Activated B cell treated with CpG ODN at 0.5 μM for 24 hours (primary cell): ENCODE measurements at regions not wholly inside any gene's neighbourhood (a gene's known extent, or its start where the extent isn't known, plus 50 kb on each side); places are given as distances from the start of the nearest gene placed in this dataset.

Experiments
- ATAC-seq: fragments of 200-7000 bp; cut with Tn5 transposase; one replicate; pipeline ENCODE4 v1.10.0; 2021; ENCODE audit warnings: low read depth, mild to moderate bottlenecking, moderate library complexity
- CTCF ChIA-PET: fragments of 350-600 bp; sonication (Branson Sonifier 250); formaldehyde crosslinking; loops from one replicate; lab custom pipeline; 2021; ENCODE audit warnings: antibody characterized with exemption; lab: Charles Lee
- POLR2A ChIA-PET: fragments of 350-600 bp; sonication (Branson Sonifier 250); formaldehyde crosslinking; loops from one replicate; lab custom pipeline; 2021; ENCODE audit warnings: antibody characterized with exemption; lab: Charles Lee
- DNase-seq: peaks from one replicate; pipeline ENCODE4 v3.0.0; 2022
- H3K27ac Mint-ChIP-seq: one replicate; pipeline ENCODE4 v1.8.0; 2020; ENCODE audit warnings: mixed read lengths
- H3K27me3 Mint-ChIP-seq: one replicate; pipeline ENCODE4 v1.8.0; 2021; ENCODE audit warnings: mixed read lengths
- H3K36me3 Mint-ChIP-seq: one replicate; pipeline ENCODE4 v1.8.0; 2021; ENCODE audit warnings: low read depth, mixed read lengths
- H3K4me1 Mint-ChIP-seq: one replicate; pipeline ENCODE4 v1.8.0; 2021; ENCODE audit warnings: mixed read lengths
- H3K4me3 Mint-ChIP-seq: one replicate; pipeline ENCODE4 v1.8.0; 2020; ENCODE audit warnings: mild to moderate bottlenecking, mixed read lengths
- H3K9me3 Mint-ChIP-seq: one replicate; pipeline ENCODE4 v1.8.0; 2020; ENCODE audit warnings: mixed read lengths
- intact Hi-C: fragments of 100-400 bp; cut with micrococcal nuclease; formaldehyde crosslinking; loops from one replicate; pipeline ENCODE4 v1.15.1; 2024
- TF ChIP-seq, protein P1 (sequence below): fragments of 200-600 bp; IDR thresholded peaks from one replicate; pipeline ENCODE4 v1.8.0; 2022; ENCODE audit warnings: antibody characterized with exemption, mild to moderate bottlenecking

DNA sequence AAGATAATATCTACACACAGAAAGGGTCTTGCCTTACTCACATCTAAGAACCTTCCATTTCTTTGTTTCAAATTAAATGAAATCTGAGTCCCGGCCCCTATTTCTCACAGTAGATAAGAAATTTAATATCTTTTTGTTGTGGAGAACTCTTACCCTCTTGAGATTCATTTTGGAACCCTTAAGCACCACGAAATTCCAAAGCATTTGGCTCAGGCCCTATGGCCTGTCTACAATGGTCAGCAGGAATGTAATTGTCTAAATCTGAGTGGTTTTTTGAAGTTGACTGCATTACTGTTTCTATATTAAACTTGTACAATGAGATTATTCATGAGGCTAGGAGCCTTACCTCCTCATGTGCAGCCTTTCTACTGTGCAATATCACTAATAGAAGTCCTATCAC is 723.3 kb downstream of the TSN start:
- TF ChIP-seq, protein P1, sequence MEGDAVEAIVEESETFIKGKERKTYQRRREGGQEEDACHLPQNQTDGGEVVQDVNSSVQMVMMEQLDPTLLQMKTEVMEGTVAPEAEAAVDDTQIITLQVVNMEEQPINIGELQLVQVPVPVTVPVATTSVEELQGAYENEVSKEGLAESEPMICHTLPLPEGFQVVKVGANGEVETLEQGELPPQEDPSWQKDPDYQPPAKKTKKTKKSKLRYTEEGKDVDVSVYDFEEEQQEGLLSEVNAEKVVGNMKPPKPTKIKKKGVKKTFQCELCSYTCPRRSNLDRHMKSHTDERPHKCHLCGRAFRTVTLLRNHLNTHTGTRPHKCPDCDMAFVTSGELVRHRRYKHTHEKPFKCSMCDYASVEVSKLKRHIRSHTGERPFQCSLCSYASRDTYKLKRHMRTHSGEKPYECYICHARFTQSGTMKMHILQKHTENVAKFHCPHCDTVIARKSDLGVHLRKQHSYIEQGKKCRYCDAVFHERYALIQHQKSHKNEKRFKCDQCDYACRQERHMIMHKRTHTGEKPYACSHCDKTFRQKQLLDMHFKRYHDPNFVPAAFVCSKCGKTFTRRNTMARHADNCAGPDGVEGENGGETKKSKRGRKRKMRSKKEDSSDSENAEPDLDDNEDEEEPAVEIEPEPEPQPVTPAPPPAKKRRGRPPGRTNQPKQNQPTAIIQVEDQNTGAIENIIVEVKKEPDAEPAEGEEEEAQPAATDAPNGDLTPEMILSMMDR = no peak
- Mint-ChIP-seq H3K9me3 (no peaks in the 10 kb centered on the region), H3K27ac (no peak overlapping the region), H3K4me3 (no peak overlapping the region), H3K27me3 (no peaks in the 10 kb centered on the region), H3K36me3 (no peaks in the 10 kb centered on the region), H3K4me1 (no peaks in the 10 kb centered on the region)
- ChIA-PET CTCF (no interaction called here), POLR2A (no interaction called here)
- intact Hi-C loops = no loop called here
- no peak for DNase-seq
- ATAC-seq = no peak

- Mint-ChIP-seq H3K9me3 (no peaks in the 10 kb centered on the region), H3K36me3 (no peaks in the 10 kb centered on the region), H3K4me1 (no peaks in the 10 kb centered on the region), H3K27me3 (no peaks in the 10 kb centered on the region), H3K4me3 (no peak overlapping the region), H3K27ac (no peak overlapping the region)
- CTCF ChIA-PET = no interaction called here
- TF ChIP-seq, protein P1 = no peak
- ATAC-seq (no peak), DNase-seq (no peak)
- intact Hi-C loops = no loop called here
- POLR2A ChIA-PET = no interaction called here
Measured at GRCh38 chr2:122480501-122481243, 725.2 kb downstream of the TSN start.

DNA sequence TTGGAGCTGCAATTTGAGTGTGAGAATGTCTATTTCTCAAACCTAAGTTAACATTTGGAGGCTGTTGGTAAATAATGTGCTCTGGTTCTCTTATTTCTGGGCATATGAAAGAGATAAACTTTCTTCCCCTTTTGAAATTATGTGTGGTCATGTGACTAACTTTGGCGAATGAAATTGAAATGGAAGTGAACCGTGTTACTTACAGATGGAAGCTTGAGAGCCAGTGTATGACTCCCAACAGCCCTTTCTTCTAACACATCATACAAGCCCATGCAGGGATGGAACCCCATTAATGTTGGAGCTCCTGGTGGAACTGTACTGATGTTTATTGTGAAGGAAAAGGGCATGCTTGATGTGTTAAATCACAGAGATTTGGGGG is 725.8 kb downstream of the TSN start:
- TF ChIP-seq, protein P1 = no peak
- no peak overlapping the region for H3K27ac Mint-ChIP-seq
- H3K36me3 Mint-ChIP-seq = no peaks in the 10 kb centered on the region
- ATAC-seq (no peak), DNase-seq (no peak)
- ChIA-PET POLR2A (no interaction called here), CTCF (no interaction called here)
- intact Hi-C loops = no loop called here
- H3K27me3 Mint-ChIP-seq = no peaks in the 10 kb centered on the region
- H3K4me3 Mint-ChIP-seq = no peak overlapping the region
- H3K4me1 Mint-ChIP-seq = no peaks in the 10 kb centered on the region
- no peaks in the 10 kb centered on the region for H3K9me3 Mint-ChIP-seq

DNA sequence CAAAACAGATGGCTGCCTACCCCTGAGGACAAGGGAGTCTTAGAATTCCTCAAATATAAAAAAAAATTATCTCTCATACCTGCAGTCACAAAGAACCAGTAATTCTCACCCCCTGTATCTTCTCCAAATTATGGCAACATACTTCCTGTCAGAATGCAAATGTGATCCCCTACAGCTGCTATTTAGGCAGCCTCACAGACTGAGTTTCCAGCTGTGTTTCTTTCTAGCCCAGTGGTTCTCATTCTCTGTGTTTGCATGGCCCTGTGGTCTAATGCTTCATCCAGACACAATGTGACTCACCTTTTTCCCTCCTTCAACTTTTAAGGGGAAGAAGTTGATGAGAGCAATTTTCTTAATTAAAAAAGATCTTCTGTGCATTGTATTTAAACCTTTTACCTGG is 726.3 kb downstream of the TSN start:
- no peak overlapping the region for H3K4me3 Mint-ChIP-seq
- TF ChIP-seq, protein P1 = no peak
- intact Hi-C loops = no loop called here
- ChIA-PET CTCF (no interaction called here), POLR2A (no interaction called here)
- no peak overlapping the region for H3K27ac Mint-ChIP-seq
- ATAC-seq (no peak), DNase-seq (no peak)
- H3K27me3 Mint-ChIP-seq = no peaks in the 10 kb centered on the region
- H3K4me1 Mint-ChIP-seq = no peaks in the 10 kb centered on the region
- no peaks in the 10 kb centered on the region for H3K36me3 Mint-ChIP-seq
- no peaks in the 10 kb centered on the region for H3K9me3 Mint-ChIP-seq

DNA sequence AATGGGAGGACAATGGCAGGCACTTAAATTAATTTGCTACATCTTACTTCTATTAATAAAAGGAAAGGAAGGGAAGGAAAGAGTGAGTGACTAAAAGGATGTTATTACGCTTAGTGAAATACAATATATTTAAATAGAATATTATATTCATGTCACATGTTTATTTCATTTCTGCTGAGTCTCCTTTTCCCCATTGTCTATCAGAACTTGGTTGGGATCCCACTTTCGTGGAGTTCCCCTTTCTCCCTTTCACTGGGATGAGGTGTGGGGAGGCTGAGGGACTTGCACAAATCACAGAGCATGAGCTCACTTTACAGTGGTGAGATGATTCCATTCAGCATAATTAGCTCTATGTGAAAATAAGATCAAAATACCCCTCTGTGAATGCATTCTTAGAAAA is 730.6 kb downstream of the TSN start:
- TF ChIP-seq, protein P1 = no peak
- H3K36me3 Mint-ChIP-seq = no peaks in the 10 kb centered on the region
- ATAC-seq = no peak
- ChIA-PET POLR2A (no interaction called here), CTCF (no interaction called here)
- DNase-seq = no peak
- H3K27ac Mint-ChIP-seq = no peak overlapping the region
- no peaks in the 10 kb centered on the region for H3K27me3 Mint-ChIP-seq
- H3K4me1 Mint-ChIP-seq = no peaks in the 10 kb centered on the region
- H3K4me3 Mint-ChIP-seq = no peak overlapping the region
- peaks cover 3% of the 10 kb centered on the region for H3K9me3 Mint-ChIP-seq
- intact Hi-C loops = no loop called here
